ENCODE measurements at regions not wholly inside any gene's neighbourhood (a gene's known extent, or its start where the extent isn't known, plus 50 kb on each side); places are given as distances from the start of the nearest gene placed in this dataset.

- no peak for TF ChIP-seq TBP (IDR thresholded peaks at IDR 0.05; ENCODE audit: low read depth, low read length)
- TF ChIP-seq YY1 (IDR thresholded peaks at IDR 0.05; ENCODE audit: low read depth, low read length): no peak
- no peak for TF ChIP-seq POLR2AphosphoS5 (IDR thresholded peaks at IDR 0.05; ENCODE audit: low read depth, low read length)
- TF ChIP-seq CTCF (IDR thresholded peaks at IDR 0.05; ENCODE audit: control extremely low read depth in 1 of 3, insufficient read depth in 1 of 3, low read depth in 1 of 3, low read length in 3 of 3): no peak
- no peak for TF ChIP-seq ATF3 (IDR thresholded peaks at IDR 0.05; ENCODE audit: insufficient read depth, low read depth, low read length)
- no peak for TF ChIP-seq CREB1 (IDR thresholded peaks at IDR 0.05)
- no peak for TF ChIP-seq EP300 (IDR thresholded peaks at IDR 0.05; ENCODE audit: borderline replicate concordance in 1 of 2, low read depth in 2 of 2, low read length in 2 of 2)
- TF ChIP-seq JUN (IDR thresholded peaks at IDR 0.05; ENCODE audit: low read depth, low read length): no peak
- no peak for TF ChIP-seq PHF8 (conservative IDR thresholded peaks at IDR 0.05; ENCODE audit: low read depth, low read length)
- no peak for TF ChIP-seq RNF2 (IDR thresholded peaks at IDR 0.05; ENCODE audit: borderline replicate concordance, low read depth, low read length, missing control alignments, poor library complexity, severe bottlenecking)
- no peak for TF ChIP-seq TAF1 (IDR thresholded peaks at IDR 0.05; ENCODE audit: low read depth, low read length)
- no peak for TF ChIP-seq CHD2 (IDR thresholded peaks at IDR 0.05; ENCODE audit: low read length)
- TF ChIP-seq NRF1 (IDR thresholded peaks at IDR 0.05; ENCODE audit: low read depth, low read length): no peak
- TF ChIP-seq SRF (IDR thresholded peaks at IDR 0.05; ENCODE audit: low read depth, low read length): no peak
Observed at GRCh38 chr12:83506841-83507240, 820.1 kb downstream of the TMTC2 start.

All from H1 (cell line).